RWPE2 (cell line): ENCODE measurements at regions not wholly inside any gene's neighbourhood (a gene's known extent, or its start where the extent isn't known, plus 50 kb on each side); places are given as distances from the start of the nearest gene placed in this dataset.

Experiments used
- ATAC-seq: fragments of 200-7000 bp; cut with Tn5 transposase; 3 replicates; pipeline ENCODE4 v1.9.1; 2021; ENCODE audit warnings: low read depth
- DNase-seq: peaks from one replicate; pipeline ENCODE4 v3.0.0-alpha.2; 2020; ENCODE audit warnings: low spot score
- H3K27ac ChIP-seq: fragments of 450-650 bp; 2 replicates; pipeline ENCODE4 v1.5.1; 2017; ENCODE audit warnings: mild to moderate bottlenecking; ENCODE audit not compliant: poor library complexity, severe bottlenecking
- H3K27me3 ChIP-seq: fragments of 250-450 bp; sonication (Bioruptor Pico); 2 replicates; pipeline ENCODE4 v1.5.1; 2021; ENCODE audit warnings: mild to moderate bottlenecking, moderate library complexity; ENCODE audit not compliant: insufficient read depth, poor library complexity, severe bottlenecking
- H3K36me3 ChIP-seq: fragments of 250-450 bp; sonication (Bioruptor Pico); 2 replicates; pipeline ENCODE4 v1.5.1; 2020; ENCODE audit warnings: low read depth, mild to moderate bottlenecking, moderate library complexity
- H3K4me1 ChIP-seq: fragments of 250-450 bp; sonication (Bioruptor Pico); 2 replicates; pipeline ENCODE4 v1.5.1; 2021; ENCODE audit warnings: mild to moderate bottlenecking, moderate library complexity; ENCODE audit not compliant: insufficient read depth, poor library complexity, severe bottlenecking
- H3K4me3 ChIP-seq: fragments of 250-450 bp; sonication (Bioruptor Pico); 2 replicates; pipeline ENCODE4 v1.5.1; 2021; ENCODE audit warnings: mild to moderate bottlenecking, moderate library complexity; ENCODE audit not compliant: severe bottlenecking
- H3K9me3 ChIP-seq: fragments of 250-450 bp; sonication (Bioruptor Pico); 2 replicates; pipeline ENCODE4 v1.5.1; 2021; ENCODE audit warnings: mild to moderate bottlenecking, moderate library complexity; ENCODE audit not compliant: severe bottlenecking
- CTCF ChIP-seq: fragments of 450-650 bp; IDR thresholded peaks from one replicate; pipeline ENCODE4 v1.5.1; 2017; ENCODE audit warnings: mild to moderate bottlenecking, moderate library complexity; ENCODE audit not compliant: poor library complexity, severe bottlenecking

GRCh38 chr13:107765724-107766401 is 449.5 kb downstream of the LIG4 start:
- Histone ChIP-seq H3K9me3 (no peaks in the 10 kb centered on the region), H3K36me3 (no peaks in the 10 kb centered on the region), H3K27me3 (no peaks in the 10 kb centered on the region), H3K4me3 (no peak overlapping the region), H3K27ac (no peak overlapping the region), H3K4me1 (no peaks in the 10 kb centered on the region)
- ATAC-seq = no peak
- no peak for TF ChIP-seq CTCF
- no peak for DNase-seq

- ATAC-seq (no peak), DNase-seq (no peak)
- H3K9me3 ChIP-seq = no peaks in the 10 kb centered on the region
- no peaks in the 10 kb centered on the region for H3K36me3 ChIP-seq
- H3K4me1 ChIP-seq = no peaks in the 10 kb centered on the region
- no peak overlapping the region for H3K27ac ChIP-seq
- no peak for TF ChIP-seq CTCF
- no peak overlapping the region for H3K4me3 ChIP-seq
- H3K27me3 ChIP-seq = no peaks in the 10 kb centered on the region
Observed at GRCh38 chr13:107764046-107764445, 451.3 kb downstream of the LIG4 start.

GRCh38 chr13:107753748-107754147 is 461.6 kb downstream of the LIG4 start:
- H3K27ac ChIP-seq = no peak overlapping the region
- no peaks in the 10 kb centered on the region for H3K36me3 ChIP-seq
- no peak for TF ChIP-seq CTCF
- peaks cover 7% of the 10 kb centered on the region for H3K27me3 ChIP-seq
- no peaks in the 10 kb centered on the region for H3K9me3 ChIP-seq
- no peak overlapping the region for H3K4me3 ChIP-seq
- no peaks in the 10 kb centered on the region for H3K4me1 ChIP-seq
- no peak for ATAC-seq
- DNase-seq = no peak

GRCh38 chr13:107753291-107753690 is 462.0 kb downstream of the LIG4 start:
- H3K9me3 ChIP-seq = no peaks in the 10 kb centered on the region
- no peak for TF ChIP-seq CTCF
- no peaks in the 10 kb centered on the region for H3K36me3 ChIP-seq
- no peak for ATAC-seq
- no peak for DNase-seq
- H3K4me3 ChIP-seq = no peak overlapping the region
- H3K27me3 ChIP-seq = peaks cover 7% of the 10 kb centered on the region
- H3K4me1 ChIP-seq = no peaks in the 10 kb centered on the region
- no peak overlapping the region for H3K27ac ChIP-seq

- no peaks in the 10 kb centered on the region for H3K4me1 ChIP-seq
- no peaks in the 10 kb centered on the region for H3K9me3 ChIP-seq
- H3K4me3 ChIP-seq = no peak overlapping the region
- no peak for TF ChIP-seq CTCF
- DNase-seq = no peak
- H3K27me3 ChIP-seq = peaks cover 14% of the 10 kb centered on the region
- ATAC-seq = no peak
- no peaks in the 10 kb centered on the region for H3K36me3 ChIP-seq
- no peak overlapping the region for H3K27ac ChIP-seq
Observed at GRCh38 chr13:107743983-107744382, 471.4 kb downstream of the LIG4 start.
